NOMO-1 treated with dmso at 0.1 percent for 144 hours (cell line): ENCODE measurements at regions not wholly inside any gene's neighbourhood (a gene's known extent, or its start where the extent isn't known, plus 50 kb on each side); places are given as distances from the start of the nearest gene placed in this dataset.

Source experiments
- DNase-seq: peaks from one replicate; lab custom pipeline; 2025; ENCODE audit not compliant: unreplicated experiment; lab: John Stamatoyannopoulos, UW

GRCh38 chr11:90818196-90818745, 595.4 kb upstream of the CHORDC1 start:
- no peak for DNase-seq

GRCh38 chr11:90809581-90809980, 586.7 kb upstream of the CHORDC1 start:
- no peak for DNase-seq

GRCh38 chr11:90805172-90805571, 582.3 kb upstream of the CHORDC1 start:
- DNase-seq = no peak

- no peak for DNase-seq
Observed at GRCh38 chr11:90803831-90804230, 581.0 kb upstream of the CHORDC1 start.

- DNase-seq = no peak
Observed at GRCh38 chr11:90803366-90803765, 580.5 kb upstream of the CHORDC1 start.

- DNase-seq = no peak
Observed at GRCh38 chr11:90798769-90799168, 575.9 kb upstream of the CHORDC1 start.

- no peak for DNase-seq
Observed at GRCh38 chr11:90795746-90796145, 572.9 kb upstream of the CHORDC1 start.

- no peak for DNase-seq
Observed at GRCh38 chr11:90788961-90789360, 566.1 kb upstream of the CHORDC1 start.

- no peak for DNase-seq
Observed at GRCh38 chr11:90784241-90784814, 561.5 kb upstream of the CHORDC1 start.

GRCh38 chr11:90783111-90783510, 560.3 kb upstream of the CHORDC1 start:
- DNase-seq = no peak

- DNase-seq = no peak
Observed at GRCh38 chr11:90779098-90779497, 556.2 kb upstream of the CHORDC1 start.

GRCh38 chr11:90775567-90776165, 552.8 kb upstream of the CHORDC1 start:
- no peak for DNase-seq

GRCh38 chr11:90774727-90775566, 552.1 kb upstream of the CHORDC1 start:
- DNase-seq = no peak

GRCh38 chr11:90770007-90770406, 547.2 kb upstream of the CHORDC1 start:
- no peak for DNase-seq

GRCh38 chr11:90766121-90766520, 543.3 kb upstream of the CHORDC1 start:
- no peak for DNase-seq

- no peak for DNase-seq
Observed at GRCh38 chr11:90764691-90765090, 541.8 kb upstream of the CHORDC1 start.

GRCh38 chr11:90757849-90758494, 535.1 kb upstream of the CHORDC1 start:
- no peak for DNase-seq

GRCh38 chr11:90756617-90757016, 533.8 kb upstream of the CHORDC1 start:
- no peak for DNase-seq

GRCh38 chr11:90753546-90753945, 530.7 kb upstream of the CHORDC1 start:
- DNase-seq = no peak

- DNase-seq = no peak
Observed at GRCh38 chr11:90747057-90747456, 524.2 kb upstream of the CHORDC1 start.

GRCh38 chr11:90744169-90744568, 521.3 kb upstream of the CHORDC1 start:
- DNase-seq = no peak
